ENCODE measurements at regions not wholly inside any gene's neighbourhood (a gene's known extent, or its start where the extent isn't known, plus 50 kb on each side); places are given as distances from the start of the nearest gene placed in this dataset.
"Not testable (repeated sequence)": the region's sequence is repeated elsewhere in the genome, so short reads cannot be mapped to it uniquely, and the experiment has no call there.

- no peaks in the 10 kb centered on the region for H3K4me1 ChIP-seq
- no peaks in the 10 kb centered on the region for H3K36me3 ChIP-seq
- H3K4me3 ChIP-seq (ENCODE audit: low read depth, low read length), result no peak overlapping the region
- DNase-seq, result no peak
- H3K9me3 ChIP-seq, result no peaks in the 10 kb centered on the region
- no peak for TF ChIP-seq CTCF (IDR thresholded peaks at IDR 0.05; ENCODE audit: low read depth, low read length)
- 0 out of 2 replicates have a peak, but pooled peaks cover 4% of the 10 kb centered on the region for H3K27me3 ChIP-seq
Measured at GRCh38 chr6:144362042-144363018, 77.2 kb downstream of the UTRN start.

GRCh38 chr6:144364208-144364720, 79.1 kb downstream of the UTRN start:
- no peak for DNase-seq
- H3K4me3 ChIP-seq (ENCODE audit: low read depth, low read length), result no peak overlapping the region
- H3K4me1 ChIP-seq, result no peaks in the 10 kb centered on the region
- 0 out of 2 replicates have a peak, but pooled peaks cover 4% of the 10 kb centered on the region for H3K27me3 ChIP-seq
- H3K9me3 ChIP-seq, result no peaks in the 10 kb centered on the region
- no peaks in the 10 kb centered on the region for H3K36me3 ChIP-seq
- TF ChIP-seq CTCF (IDR thresholded peaks at IDR 0.05; ENCODE audit: low read depth, low read length), result no peak

GRCh38 chr6:144364782-144365181, 79.6 kb downstream of the UTRN start:
- no peak overlapping the region for H3K4me3 ChIP-seq (ENCODE audit: low read depth, low read length)
- H3K36me3 ChIP-seq, result no peaks in the 10 kb centered on the region
- 0 out of 2 replicates have a peak, but pooled peaks cover 4% of the 10 kb centered on the region for H3K27me3 ChIP-seq
- H3K9me3 ChIP-seq, result no peaks in the 10 kb centered on the region
- no peak for DNase-seq
- H3K4me1 ChIP-seq, result no peaks in the 10 kb centered on the region
- no peak for TF ChIP-seq CTCF (IDR thresholded peaks at IDR 0.05; ENCODE audit: low read depth, low read length)

GRCh38 chr6:144365271-144365670, 80.1 kb downstream of the UTRN start:
- Histone ChIP-seq H3K36me3 (no peaks in the 10 kb centered on the region), H3K4me1 (no peaks in the 10 kb centered on the region), H3K4me3 (ENCODE audit: low read depth, low read length) (no peak overlapping the region), H3K9me3 (no peaks in the 10 kb centered on the region), H3K27me3 (0 out of 2 replicates have a peak, but pooled peaks cover 4% of the 10 kb centered on the region)
- TF ChIP-seq CTCF (IDR thresholded peaks at IDR 0.05; ENCODE audit: low read depth, low read length), result no peak
- no peak for DNase-seq

GRCh38 chr6:144369696-144370095, 84.6 kb downstream of the UTRN start:
- H3K36me3 ChIP-seq; H3K9me3 ChIP-seq; H3K4me1 ChIP-seq; H3K4me3 ChIP-seq (ENCODE audit: low read depth, low read length); DNase-seq; H3K27me3 ChIP-seq: not testable (repeated sequence)

- Histone ChIP-seq H3K27me3 (no peaks in the 10 kb centered on the region), H3K4me3 (ENCODE audit: low read depth, low read length) (no peak overlapping the region), H3K36me3 (no peaks in the 10 kb centered on the region), H3K9me3 (no peaks in the 10 kb centered on the region), H3K4me1 (no peaks in the 10 kb centered on the region)
- no peak for DNase-seq
- TF ChIP-seq CTCF (IDR thresholded peaks at IDR 0.05; ENCODE audit: low read depth, low read length), result no peak
Measured at GRCh38 chr6:144372116-144372515, 87.0 kb downstream of the UTRN start.
